HG02870 (cell line): ENCODE measurements at regions not wholly inside any gene's neighbourhood (a gene's known extent, or its start where the extent isn't known, plus 50 kb on each side); places are given as distances from the start of the nearest gene placed in this dataset.
"Not testable (repeated sequence)": the region's sequence is repeated elsewhere in the genome, so short reads cannot be mapped to it uniquely, and the experiment has no call there.

ENCODE experiments used
- ATAC-seq: cut with Tn5 transposase; IDR thresholded peaks from one replicate; pipeline ENCODE4 v1.9.1; 2021; ENCODE audit warnings: mild to moderate bottlenecking, moderate library complexity; ENCODE audit not compliant: unreplicated experiment

DNA sequence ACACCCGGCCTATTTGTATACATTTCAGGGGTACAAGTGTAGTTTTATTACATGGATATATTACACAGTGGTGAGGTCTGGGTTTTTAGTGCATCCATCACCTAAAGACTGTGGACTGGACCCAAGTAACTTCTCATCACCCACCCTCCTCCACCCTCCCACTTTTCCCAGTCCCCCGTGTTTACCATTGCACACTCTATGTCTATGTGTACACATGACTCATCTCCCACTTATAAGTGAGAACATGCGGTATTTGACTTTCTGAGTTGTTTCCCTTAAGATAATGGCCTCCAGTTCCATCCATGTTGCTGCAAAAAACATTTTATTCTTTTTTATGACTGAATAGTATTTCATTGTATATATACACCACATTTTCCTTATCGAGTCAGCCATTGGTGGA is 98.9 kb upstream of the WAC start:
- no peak for ATAC-seq

DNA sequence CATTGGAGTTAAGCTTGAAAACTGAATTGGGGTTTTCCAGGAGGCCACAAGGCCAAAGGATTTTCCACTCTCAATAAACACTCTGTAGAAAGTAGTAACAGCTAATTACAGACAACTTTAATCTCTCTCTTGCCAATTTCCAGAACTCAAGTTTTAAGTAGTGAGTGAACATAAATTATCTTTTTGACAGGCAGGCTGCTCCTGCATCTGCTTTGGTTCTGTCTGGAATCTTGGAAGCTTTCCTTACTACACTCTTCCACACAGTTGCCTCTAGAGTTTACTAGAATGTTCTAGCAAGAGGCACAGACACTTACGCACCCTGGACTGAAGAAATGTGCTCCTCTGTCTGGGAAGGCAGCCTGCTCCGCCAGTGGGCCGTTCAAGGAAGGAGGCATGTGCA is 90.5 kb upstream of the WAC start:
- ATAC-seq = no peak

DNA sequence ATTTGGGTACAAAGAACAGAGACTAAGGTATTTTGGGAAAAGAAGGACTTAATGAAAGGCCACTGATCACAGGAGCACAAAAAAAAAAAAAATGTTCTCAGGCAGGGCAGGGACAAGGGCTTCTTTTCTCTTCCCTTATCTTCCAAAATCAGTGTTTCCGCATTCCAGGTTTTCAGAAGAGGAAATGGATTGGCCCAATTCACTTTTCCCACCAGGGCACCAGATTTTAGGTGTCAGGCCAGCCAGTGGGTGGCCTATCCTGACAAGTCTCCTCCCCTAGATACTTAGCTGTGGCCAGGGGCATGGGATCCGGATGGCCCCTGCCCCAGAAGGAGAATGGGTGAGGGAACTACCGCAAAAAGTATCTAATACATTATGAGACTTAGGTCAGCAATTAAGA is 88.9 kb upstream of the WAC start:
- no peak for ATAC-seq

DNA sequence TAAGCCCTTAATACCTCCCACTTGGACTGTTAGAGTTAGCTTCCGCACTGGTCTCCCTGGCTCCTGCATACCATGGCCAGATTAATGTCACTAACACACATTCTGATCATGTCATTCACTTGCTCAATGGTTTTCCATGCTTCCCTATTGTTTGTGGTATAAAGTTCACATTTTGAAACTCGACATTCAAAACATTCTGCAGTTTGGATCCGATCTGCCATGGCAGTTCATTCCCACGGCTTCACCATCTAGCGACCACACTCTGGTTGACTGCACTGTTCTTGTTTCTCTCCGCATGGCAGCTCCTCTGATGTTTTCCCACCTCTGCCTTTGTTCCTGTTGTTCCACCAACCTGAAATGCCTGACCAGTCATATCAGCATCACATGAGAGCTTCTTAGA is 87.4 kb upstream of the WAC start:
- ATAC-seq = no peak

DNA sequence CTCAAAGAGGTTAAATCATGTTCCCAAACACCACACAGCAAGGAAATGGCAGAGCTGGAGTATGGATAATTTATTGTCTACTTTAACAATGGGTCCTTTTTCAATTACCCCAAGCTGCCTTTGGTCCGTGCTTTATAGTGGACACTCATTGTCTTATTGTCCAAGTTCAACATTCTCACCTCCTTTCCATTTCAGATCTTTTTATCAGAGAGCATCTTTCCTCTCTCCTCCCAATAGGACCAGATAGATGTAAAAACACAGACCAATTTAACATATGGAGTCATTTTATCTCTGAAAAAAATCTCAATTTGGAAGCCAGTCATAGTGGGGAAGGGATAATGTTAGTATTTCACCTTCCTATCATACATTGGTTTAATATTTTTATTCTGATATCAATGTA is 83.5 kb upstream of the WAC start:
- ATAC-seq = no peak

DNA sequence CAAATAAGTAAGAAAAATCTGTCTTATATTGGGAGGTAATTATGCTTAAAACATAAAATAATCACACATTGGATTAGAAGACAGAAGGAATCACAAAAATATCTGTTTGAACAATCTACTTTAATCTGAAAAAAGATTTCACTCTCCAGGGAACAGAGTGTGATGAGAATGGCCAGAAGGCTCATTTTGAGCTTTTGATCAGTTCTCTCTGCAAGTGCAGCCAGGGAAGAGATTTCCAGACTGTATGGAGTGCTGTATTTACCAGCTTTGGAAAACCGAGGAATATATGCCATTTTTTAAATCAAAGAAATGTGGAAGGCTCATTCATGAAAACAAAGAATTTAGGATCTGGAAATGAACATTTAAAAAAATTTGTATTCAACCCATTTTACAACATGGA is 83.0 kb upstream of the WAC start:
- no peak for ATAC-seq

DNA sequence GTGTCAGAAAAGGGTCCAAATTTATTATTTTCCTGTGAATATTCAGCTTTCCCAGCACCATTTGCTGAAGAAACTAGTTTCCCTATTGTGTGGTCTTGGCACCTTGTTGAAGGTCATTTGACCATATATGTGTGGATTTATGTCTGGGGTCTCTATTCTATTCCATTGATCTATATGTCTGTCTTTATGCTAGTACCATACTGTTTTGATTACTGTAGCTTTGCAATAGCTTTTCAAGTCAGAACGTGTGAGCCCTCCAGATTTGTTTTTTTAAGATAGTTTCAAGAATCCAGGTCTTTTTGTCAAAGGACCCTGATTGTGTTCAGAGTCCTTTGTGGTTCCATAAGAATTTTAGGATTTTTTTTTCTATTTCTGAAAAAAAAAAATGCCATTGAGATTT is 79.0 kb upstream of the WAC start:
- ATAC-seq = no peak

DNA sequence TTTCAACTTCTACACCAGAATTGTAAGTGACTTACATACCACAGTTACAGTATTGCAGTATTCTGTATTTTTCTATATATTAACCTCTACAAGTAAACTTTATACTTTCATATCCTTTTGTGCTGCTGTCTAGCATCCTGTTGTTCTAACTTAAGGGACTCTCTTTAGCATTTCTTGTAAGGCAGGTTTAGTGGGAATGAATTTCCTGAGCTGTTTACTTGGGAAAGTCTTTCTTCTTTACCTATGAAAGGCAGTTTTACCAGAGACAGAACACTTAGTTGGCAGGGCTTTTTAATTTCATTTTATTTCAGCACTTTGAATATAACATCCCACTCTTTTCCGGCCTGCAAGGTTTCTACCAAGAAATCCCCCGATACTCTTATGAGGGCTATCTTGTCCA is 75.8 kb upstream of the WAC start:
- ATAC-seq = no peak

DNA sequence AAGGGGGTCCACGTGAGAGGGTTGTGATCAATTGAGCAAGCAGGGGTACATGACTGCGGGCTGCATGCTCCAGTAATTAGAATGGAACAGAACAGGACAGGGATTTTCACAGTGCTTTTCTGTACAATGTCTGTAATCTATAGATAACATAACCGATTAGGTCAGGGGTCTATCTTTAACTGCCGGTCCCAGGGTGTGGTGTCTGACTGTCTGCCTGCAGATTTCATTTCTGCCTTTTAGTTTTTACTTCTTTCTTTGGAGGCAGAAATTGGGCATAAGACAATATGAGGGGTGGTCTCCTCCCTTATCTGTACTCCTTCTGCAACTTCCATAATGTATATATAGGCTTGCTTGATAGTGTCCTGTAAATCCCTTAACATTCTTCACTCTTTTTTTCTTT is 75.0 kb upstream of the WAC start:
- not testable (repeated sequence) for ATAC-seq

DNA sequence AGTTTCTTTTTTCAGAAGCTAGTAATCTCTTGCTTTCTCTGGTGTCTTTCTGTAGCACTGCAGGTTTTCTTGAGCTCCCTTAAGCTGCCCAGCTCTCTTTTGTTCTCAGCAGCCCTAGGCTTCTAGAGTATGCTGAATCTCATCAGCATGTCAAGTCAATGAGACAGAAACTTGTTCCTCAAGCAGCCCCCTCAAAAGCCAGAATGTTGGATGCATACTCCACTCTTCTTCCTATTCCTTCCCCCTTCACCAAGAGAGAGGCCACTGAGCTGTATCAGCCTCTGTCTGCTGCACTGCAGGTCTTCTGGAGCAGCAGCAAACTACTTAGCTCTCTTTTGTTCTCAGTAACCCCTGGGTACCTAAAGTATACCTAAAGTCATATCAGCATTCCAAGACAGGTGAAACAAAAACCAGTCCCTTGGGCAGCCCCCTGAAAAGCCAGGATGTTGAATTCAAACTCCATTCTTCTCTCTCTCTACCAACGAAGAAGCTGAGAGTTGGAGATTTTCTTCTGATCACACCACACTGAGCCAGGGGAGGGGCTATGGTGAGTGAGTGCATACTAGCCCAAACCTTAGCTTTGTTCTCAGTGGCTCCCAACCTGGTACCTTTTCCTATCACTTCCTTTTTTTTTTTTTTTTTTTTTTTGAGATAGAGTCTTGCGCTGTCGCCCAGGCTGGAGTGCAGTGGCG is 73.3 kb upstream of the WAC start:
- no peak for ATAC-seq

DNA sequence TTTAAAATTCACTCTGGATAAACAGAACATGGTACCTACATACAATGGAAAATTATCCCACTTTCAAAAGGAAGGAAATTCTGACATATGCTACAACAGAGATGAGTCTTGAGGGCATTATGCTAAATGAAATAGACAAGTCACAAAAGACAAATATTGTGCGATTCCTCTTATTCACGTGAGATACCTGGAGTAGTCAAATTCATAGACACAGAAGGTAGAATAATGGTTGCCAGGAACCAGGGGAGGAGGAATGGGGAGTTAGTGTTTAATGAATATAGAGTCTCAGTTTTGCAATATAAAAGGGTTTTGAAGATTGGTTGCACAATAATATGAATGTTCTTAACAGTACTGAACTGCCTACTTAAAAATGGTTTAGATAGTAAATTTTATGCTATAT is 69.8 kb upstream of the WAC start:
- no peak for ATAC-seq

DNA sequence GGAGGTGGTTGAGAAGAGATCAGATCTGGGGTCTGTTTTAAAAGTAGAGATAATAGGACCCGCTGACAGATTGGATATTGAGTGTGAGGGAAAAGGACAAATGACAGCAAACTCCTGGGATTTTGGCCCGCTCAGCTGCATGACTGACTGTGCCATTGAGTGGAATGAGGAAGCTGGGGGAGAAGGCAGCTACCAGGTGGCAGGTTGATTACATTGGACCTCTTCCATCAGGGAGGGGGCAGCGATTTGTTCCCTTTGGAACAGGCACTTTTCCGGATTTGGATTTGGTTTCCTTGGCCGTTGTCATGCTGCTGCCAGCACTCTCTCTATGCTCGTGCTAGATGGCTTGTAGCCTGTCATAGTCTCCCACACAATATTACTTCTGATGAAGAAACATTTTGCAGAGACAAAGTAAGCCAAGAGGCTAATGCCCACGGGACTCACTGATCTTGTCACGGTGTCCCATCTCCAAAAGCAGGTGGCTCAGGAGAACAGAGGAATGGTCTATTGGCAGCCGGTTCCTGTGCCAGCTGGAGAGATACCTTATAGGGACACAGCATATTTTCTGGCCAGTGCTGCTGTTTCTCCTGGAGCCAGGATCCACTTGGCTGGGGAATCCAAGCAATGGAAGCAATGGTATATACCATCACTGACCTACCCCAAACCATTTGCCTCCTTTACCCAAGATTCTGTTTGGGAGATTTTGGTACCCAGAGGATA is 69.1 kb upstream of the WAC start:
- ATAC-seq = no peak

DNA sequence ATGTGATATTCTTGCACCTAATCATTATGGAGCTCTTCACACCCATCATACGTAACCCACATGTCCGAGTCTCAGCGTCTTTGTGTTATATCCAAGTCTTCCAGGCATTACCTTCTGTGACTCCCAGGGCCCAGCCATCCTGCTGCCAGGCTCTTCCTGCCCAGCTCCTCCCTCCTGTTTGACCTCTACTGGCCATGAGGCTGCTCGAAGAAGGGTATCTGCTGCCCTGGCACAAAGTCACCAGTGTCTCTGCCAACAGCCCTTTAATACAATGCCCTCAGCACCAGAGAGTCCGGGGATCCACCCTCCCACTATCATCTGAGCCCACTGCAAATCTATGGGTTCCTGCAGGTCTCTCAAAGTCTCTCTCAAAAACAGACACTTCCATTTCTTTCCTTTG is 65.3 kb upstream of the WAC start:
- ATAC-seq = no peak

DNA sequence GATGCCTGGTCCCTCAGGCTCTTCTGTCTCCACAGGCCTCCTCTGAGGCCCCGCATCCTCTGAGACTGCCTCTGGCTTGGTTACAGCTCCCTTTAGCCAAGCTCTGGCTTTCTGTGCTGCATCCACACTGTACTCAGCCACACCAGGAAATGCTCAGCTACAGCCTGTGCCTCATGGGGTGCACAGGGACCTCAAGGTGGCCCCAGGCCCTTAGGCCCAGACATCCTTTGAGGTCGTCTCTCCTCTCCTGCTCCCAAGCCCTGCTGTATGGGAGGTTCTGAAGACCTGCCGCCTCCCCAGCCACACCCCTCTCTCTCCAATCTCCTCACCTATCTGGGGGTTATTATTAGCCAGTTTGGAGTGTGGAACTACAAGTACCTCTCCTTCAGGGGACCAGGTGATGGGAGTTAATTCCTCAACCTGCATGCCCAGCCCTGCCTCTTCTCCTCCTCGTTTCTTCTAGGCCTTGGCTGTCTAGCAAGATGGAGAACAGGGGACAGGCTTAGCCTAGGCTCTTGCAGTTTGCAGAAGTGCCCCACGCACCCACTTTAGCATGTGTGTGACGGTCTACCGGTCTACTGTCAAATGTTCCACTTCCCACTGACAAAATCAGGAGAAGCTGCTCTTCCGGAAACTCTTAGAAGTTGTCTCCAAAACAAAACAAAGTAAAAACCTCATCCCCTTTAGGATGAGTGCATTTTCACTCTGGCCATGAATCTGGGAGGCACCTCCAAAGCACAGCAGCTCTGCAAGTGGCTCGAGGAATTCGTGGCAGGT is 64.0 kb upstream of the WAC start:
- no peak for ATAC-seq

DNA sequence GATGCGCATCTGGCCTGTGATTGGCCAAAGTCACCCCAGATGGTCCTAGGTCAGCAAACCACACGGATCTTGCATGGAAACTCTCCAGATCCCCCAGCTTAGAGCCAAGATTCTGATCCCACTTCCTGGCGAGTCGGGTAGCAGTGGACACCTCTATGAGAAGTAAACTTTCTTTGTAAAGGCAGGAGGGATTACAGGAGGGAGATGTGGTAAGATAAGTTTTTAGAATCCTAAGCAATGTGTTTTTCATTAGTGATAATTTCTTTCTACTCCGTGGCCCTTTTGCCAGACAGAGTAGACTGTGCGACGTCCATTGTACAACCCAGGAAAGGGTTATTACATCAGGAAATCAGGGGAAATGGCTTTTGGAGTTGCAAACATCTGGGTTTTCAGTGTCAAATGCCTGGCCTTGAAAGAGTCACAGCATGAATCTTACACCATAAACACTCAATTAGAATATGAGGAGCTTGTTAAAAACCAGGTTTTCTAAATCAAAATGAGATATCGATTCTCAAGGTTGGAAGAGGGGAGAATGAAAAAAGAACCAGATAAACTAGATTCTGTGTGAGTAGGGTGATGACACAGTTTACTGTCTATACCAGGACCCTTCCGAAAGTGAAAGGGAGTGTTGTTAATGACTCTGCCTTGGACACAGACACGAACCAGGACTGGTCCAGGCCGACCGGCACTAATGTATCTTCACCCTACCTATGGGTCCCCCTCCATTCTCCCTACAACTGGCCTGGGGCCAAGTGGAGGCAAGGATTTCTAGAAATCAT is 61.9 kb upstream of the WAC start:
- no peak for ATAC-seq

DNA sequence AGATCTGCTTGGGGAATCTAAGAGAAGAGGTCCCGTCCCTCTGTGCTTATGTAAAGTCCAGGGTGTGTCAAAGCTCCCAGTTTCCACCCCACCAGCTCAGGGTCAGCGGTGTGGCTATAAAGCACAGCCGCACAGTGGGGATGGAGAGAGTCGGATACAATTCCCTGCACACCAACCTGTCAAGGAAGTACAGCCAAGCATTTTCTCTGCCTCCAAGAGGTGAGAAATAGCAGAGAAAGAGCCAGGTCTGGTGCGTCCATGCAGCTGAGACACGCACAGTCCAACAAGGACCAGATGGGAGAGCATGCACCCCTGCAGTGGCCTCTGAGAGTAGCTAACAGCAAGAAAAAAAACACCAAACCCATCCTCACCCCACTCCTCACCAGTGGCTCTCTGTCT is 61.3 kb upstream of the WAC start:
- no peak for ATAC-seq

DNA sequence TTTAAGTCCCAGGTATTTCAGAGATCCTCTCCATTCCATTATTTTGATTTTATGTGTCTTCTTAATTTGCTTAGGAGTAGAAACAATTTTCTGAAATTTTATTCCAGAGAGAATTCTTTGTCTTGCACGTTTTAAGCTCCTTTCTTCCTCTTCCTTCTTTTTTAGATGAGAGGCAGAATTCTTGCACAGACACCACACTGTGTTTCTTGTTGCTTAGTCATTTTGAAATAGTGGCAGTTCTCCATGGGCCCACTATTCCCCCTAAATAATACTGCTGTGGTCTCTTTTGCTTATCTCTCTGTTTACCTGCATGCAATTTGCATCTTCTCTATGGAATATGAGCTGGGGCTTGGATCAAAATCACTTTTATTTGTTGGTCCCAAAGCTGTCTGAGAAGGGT is 54.3 kb upstream of the WAC start:
- ATAC-seq = no peak

DNA sequence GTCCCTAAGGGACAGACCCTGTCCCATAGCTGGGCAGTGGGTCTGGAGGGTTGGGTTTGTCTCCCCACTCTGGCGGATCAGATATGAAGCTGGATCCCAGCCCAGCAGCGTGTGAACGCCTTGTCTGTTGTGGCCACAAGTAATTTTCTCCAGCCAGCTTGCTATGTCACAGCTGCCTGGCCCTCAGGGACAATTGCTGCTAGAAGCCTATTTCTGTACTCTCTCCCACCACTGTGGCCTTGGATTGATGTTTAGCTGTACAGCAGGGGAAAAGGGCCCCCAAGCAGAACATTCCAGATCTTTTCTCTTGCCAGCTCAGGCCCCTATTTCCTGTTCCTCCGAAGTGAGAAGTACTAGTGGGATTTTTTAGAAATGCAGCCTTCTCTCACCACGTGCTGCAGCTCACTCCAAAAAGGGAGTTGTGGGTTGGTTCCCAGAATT is 53.5 kb upstream of the WAC start:
- no peak for ATAC-seq

DNA sequence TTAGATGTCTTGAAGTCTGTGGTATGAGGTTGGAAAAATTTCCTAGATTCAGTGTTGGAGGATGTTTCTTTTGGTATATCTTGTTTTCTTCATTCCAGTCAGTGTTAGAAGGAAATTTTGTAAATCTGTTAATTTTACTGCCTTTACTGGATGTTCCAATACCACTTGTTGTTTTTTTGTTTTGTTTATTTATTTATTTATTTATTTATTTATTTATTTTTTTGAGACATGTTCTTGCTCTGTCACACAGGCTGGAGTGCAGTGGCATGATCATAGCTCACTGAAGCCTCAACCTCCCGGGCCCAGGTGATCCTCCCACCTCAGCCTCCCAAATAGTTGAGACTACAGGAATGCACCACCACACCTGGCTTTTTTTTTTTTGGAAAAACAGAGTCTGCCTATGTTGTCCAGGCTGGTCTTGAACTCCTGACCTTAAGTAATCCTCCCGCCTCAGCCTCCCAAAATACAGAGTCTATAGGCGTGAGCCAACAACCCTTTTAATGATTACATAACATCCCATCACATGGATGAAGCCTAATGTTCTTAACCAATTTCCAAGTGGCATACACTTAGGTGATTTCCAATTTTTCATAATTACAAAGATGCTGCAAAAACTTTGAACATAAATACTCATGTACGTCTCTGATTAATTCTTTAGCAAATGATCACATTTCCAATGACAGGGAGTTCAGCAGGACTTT is 52.8 kb upstream of the WAC start:
- no peak for ATAC-seq

DNA sequence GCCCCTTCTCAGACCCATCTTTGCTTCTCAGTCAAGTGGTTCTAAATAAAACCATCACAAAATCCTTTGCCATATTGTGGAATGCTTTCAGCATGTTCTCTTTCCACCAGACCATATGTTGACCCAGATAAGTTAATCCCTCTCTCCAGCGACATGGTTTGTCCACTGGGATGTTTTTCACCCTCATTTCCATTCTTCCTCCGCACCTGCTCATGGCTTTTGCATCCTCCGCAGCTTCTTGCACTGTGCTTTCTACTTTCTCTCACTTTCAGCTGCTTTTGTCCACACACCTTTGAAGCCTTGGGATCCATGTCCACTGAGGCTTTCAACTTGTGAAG is 52.3 kb upstream of the WAC start:
- ATAC-seq = no peak

DNA sequence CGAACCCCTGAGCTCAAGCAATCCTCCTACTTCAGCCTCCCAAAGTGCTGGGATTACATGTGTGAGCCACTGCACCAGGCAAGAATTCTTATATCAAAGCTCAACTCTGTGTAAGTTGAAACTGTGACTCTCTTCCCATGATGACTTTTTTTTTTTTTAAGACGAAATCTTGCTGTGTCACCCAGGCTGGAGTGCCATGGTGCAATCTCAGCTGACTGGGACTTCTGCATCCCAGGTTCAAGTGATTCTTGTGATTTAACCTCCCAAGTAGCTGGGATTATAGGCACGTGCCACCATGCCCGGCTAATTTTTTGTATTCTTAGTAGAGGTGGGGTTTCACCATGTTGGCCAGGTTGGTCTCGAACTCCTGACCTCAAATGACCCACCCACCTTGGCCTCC is 51.6 kb upstream of the WAC start:
- ATAC-seq = not testable (repeated sequence)
